Medulla oblongata (tissue), 1 donor: ENCODE measurements at regions not wholly inside any gene's neighbourhood (a gene's known extent, or its start where the extent isn't known, plus 50 kb on each side); places are given as distances from the start of the nearest gene placed in this dataset.

Experiments used
- DNase-seq: peaks from one replicate; pipeline ENCODE4 v3.0.0-alpha.2; 2015; ENCODE audit errors: extremely low spot score

DNA sequence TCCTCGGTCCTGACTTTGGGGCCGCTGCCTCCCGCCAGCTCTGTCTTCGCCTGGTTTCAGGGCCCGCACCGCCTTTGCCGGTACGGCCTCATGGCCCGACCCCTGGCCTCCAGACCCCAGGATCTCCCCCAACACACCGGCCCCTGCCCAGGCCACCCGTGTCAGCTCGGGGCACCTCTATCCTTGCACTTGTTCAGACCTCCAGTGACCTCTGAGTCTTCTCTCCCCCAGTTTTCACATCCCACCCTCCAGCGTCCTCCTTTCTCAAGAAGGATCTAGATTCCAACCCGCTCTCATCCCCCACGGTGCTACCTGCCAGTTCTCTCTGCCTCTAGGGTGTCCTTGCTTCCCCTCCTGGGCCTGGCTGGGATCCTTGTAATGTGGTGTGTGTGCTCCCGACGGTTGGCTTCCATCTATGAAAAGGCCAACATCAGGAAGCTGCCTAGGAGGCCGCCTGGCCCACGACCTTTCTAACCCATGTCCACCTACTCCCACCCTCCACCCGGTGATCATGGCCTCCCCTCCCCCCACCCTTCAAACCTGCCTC, 61.1 kb downstream of the SPATA31C2 start:
- no peak for DNase-seq

DNA sequence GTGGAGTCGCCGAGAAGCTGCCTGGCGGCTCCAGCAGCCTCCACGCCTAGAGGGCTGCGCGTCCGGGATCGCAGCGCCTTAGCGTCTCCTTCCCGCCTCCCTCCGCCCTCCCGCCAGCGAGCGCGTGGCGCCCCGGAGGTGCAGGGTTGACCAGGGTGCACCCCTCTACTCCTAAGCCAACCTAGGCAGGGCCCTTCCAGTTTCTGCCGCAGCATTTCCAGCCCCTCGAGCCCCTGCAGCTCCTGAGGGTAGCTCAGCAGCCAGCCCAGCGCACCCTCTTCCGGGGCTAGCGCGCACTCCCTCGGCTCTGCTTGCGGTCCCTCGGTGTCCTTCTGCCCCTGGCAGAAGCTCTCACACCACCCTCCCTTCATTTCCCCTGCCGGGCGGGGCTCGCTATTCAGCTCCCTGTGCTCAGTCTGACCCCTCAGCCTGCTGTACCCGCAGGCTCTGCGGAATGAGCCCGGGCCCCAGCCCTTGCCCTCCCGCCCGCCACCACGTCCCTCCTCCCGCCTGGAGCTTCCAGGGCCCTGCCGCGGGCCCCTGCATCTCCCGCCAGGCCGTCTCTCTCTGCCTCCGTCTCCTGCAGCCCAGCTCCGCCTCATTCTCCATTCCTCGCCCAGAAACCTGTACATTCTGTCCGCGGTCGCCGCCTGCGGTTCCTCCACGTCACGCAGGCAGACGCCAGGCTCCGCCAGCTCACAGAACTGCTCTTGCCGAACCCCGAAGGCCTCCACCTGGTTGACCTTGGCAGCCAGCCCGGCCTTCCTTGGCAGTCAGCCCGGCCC, 61.8 kb downstream of the SPATA31C2 start:
- DNase-seq: peak; percentile 64

DNA sequence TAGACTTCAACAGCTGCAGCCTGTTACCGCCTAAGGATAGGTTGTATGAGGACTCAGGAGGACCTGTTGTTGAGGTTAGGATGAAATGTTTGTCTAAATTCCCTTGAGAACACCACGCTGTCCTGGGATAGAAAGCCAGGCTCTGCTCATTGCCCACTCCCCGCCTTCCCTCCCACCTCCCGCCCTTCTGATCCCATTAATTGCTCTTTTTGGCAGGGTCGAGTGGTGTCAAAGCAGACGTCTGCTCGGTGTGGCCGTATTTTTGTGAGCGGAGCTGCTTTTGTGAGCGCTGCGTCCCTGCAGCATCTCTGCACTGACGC, 62.3 kb downstream of the SPATA31C2 start:
- DNase-seq: no peak

DNA sequence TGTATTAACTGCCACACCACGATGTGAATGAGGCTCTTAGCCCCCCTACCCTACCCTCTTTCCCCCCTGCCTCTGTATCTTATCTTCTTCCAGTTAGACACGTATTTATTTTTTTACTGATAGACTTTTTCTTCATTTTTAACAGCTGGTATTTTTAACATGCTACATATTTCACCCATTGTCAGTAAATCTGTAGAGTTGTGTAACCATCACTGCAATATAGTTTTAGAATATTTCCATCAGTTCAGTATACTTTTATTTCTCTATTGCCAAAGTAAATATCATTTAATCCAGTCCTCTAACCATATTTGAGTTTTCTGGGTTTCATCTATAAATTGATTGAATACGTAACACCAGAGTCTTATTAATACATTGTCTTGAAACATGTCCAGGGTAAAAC, 62.8 kb downstream of the SPATA31C2 start:
- DNase-seq: no peak

DNA sequence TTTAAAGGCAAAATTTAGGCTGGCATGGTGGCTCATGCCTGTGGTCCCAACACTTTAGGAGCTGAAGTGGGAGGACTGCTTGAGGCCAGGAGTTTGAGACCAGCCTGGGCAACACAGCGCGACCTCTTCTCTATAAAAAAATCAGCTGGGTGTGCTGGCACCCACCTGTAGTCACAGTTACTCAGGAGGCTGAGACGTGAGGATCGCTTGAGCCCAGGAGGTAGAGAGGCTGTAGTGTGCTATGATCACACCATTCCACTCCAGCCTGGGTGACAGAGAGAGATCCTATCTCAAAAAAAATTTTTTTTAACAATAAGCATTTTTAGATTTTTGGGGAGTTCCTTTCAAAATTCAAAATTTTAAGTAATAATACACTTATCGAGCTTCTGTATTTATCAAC, 63.3 kb downstream of the SPATA31C2 start:
- DNase-seq: no peak

DNA sequence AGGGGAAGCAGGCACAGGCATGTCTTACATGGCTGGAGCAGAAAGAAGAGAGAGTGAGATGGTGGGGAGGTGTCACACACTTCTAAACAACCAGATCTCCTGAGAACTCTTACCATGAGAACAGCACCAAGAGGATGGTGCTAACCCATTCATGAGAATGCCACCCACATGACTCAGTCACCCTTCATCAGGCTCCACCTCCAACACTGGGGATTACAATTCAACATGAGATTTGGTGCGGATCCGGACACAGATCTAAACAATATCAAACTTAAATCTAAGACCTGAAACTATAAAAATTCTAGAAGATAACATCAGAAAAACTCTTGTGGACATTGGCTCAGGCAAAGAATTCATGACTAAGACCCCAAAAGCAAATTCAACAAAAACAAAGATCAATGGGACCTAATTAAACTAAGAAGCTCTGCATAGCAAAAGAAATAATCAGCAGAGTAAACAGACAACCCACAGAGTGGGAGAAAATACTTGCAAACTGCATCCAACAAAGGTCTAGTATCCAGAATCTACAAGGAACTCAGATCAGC, 65.4 kb downstream of the SPATA31C2 start:
- no peak for DNase-seq

DNA sequence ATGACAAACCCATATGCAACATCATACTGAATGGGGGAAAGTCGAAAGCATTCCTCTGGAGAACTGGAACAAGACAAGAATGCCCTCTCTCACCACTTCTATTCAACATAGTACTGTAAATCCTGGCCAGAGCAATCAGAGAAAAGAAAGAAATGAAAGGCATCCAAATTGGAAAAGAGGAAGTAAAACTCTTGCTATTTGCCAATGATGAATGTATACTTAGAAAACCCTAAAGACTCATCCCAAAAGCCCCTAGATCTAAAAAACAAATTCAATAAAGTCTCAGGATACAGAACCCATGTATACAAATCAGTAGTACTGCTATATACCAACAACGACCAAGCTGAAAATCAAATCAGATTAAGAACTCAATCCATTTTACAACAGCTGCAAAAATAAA, 66.9 kb downstream of the SPATA31C2 start:
- DNase-seq: no peak

DNA sequence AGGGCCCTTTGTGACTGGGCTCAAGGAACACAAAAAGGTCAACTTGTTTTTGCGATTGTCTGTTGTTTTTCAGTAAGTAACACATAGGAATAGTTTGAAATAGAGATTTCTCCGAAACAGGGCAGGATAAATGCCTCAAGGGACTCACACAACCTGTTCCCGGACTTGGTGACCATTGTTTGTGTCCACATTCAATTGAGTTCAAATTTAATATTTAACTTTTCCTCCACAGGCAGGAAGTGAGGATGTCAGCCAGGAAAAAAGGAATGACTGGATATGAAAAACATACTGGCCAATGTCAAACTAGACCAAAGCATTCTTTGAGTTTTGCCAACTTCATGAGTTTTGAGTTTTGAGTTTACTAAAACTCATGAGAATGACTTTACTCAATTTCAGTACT, 72.7 kb downstream of the SPATA31C2 start:
- no peak for DNase-seq

DNA sequence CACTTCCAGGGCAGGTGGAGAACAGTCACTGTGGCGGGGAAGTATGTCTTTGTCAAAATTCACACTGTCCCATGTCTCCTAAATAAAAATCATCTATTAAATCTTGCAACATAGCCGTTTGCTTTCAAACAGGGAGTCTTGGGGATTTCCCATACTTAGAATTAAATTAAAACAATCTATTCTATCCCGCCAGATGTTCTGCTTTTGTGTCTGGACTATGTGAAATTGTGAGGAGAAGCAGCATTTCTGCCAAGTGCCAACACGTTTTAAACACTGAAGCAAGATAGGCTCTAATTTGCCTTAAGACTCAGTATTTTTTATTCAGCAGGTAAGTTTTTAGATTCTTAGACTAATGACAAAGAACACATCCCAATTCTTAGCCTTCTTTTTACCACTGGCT, 73.7 kb downstream of the SPATA31C2 start:
- DNase-seq: no peak

DNA sequence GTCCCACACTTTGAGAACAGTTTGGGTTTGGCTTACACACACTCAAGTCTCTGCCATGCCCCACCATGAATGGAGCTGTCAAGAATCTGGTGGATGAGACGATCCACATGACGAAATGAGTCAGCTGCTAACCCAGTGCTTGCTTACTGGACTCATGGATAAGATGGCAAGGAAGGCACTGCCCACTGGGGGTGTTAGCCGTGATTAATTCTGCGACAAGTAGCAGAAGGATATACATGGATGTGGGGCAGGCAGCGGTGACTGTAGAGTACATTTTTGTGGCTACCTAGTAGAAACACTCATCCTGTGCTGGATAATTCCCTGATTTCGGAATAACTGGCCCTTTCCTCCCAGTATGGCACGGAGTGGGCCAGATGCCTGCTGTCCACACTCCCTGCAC, 77.5 kb downstream of the SPATA31C2 start:
- no peak for DNase-seq

DNA sequence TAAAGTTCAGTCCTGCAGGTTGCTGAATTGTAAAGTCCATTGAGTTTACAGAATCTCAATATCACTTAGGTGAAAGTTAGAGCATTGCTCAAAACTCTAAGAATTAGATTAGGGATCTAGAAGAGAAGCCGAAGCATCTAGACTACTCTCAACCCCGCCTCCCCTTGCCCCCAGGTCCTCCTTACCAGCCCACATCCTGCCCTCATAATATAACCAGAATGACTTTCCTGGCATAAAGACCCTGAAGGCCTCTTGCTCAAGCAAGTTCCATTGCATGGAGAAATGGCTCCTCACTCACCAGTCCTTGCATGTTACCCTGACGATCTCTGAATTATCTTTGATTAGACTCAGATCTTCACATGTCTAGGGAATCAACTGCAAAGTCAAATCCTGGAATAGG, 78.8 kb downstream of the SPATA31C2 start:
- DNase-seq: no peak

DNA sequence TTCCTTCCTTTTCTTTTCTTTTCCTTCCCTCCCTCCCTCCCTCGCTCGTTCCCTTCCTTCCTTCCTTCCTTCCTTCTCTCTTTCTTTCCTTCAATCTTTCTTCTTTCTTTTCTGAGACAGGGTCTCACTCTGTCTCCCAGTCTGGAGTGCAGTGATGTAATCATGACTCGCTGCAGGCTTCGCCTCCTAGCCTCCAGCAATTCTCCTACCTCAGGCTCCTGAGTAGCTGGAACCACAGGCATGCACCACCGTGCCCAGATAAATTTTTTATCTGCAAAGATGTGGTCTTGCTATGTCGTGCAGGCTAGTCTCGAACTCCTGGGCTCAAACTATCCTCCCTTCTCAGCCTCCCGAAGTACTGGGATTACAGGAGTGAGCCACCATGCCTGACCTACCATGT, 81.4 kb downstream of the SPATA31C2 start:
- no peak for DNase-seq

DNA sequence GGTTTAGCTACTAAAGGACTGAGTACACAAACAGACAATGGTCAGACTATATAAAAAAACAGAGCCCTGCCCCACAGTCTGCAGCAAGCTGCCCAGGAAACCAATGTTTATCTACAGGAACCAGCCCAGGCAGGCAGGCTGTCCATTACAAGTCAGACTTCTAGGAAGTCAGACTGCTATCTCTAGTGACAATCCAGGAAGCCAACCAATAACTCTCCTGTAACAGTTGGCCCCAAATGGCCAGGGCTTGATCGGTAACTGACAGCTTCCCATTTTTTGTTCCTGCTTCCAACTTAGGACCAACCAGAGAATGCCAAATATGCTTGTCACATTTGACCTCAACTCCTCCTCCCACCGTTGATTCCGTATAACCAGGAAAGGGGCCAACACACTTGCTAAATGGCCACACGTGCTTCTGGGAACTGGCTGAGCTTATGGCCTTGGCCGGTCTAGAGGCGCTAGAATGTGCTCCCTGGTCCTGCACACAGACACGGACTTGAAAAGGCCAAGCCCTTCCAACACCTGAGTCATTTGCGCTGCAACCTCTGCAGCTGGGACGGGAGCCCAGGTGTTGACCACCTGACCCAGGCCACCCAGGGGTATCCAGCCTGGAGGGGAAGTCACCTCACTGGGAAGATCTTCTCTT, 79.6 kb upstream of the CDK20 start:
- no peak for DNase-seq

DNA sequence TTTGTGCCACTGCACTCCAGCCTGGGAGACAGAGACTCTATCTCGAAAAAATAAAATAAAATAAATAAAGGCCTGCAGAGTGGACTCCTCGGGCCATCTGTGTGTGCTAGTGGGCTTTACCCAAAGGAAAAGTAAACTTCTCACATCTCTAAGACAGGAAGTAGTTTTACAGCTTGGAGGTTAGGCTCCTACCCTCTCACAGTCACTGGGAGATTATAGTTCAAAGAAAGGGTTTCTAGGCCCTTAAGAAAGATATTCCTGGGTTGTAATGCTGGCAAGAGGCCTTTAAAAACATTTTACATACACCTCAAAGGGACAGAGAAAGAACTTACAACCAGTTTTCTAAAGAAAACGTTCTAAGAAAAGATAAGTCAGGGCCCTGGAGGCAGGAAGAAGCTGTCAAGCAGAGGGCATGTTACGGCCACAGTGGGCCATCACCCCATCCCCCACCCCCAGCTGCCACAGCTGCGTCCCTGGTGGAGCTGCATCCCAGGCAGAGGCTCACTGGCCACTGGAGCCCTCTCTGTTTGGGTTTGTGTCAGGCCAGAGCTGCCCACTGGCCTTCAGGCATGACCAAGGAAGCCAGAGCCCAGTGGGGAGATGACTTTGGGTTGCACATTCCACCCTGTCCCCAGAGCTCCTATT, 78.1 kb upstream of the CDK20 start:
- DNase-seq: no peak

DNA sequence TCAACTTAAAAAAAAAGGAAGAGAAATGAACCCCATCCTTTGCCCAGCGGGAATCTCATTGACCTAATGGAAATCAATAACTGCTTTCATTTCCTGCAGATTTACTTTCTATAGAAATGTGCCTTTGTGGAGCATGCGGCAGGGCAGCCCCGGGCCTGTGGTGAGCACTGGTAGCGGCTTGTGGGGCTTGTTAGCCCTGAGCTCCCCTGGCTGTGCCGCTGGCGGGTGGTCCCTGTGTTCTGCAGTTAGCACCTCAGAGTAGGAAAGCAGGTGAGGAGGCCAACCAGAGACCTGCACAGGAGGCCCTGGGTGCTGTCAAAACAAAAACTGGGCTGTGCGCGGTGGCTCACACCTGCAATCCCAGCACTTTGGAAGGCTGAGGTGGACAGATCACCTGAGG, 76.8 kb upstream of the CDK20 start:
- no peak for DNase-seq

DNA sequence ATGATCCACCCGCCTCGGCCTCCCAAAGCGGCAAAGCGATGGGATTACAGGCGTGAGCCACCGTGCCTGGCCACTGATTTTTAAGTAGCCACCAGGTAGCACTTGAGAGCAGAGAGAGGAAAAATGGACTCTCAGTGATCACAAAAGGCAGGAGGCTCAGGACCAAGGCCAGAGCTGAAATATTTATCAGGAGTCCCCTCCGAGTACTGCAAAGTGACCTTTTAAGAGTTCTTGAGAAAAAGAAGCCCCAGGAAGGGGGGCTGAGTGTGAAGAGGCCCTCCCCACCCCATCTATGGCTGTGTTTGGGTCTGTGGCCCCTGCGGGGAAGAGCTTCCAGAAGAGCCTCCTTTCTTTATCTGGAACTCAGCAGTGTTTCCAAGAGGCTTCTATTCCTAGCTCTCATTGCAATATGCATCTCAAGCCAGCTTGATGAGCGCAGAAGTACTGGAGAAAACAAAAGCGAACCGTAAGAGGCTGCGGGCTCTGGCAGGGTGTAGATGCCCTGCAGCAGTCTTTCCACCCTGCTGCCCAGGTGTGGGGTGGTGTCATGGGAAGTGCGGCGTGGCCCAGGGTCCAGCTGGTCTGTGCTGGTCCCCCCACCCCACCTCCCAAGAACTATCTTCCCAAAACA, 75.5 kb upstream of the CDK20 start:
- DNase-seq: no peak

DNA sequence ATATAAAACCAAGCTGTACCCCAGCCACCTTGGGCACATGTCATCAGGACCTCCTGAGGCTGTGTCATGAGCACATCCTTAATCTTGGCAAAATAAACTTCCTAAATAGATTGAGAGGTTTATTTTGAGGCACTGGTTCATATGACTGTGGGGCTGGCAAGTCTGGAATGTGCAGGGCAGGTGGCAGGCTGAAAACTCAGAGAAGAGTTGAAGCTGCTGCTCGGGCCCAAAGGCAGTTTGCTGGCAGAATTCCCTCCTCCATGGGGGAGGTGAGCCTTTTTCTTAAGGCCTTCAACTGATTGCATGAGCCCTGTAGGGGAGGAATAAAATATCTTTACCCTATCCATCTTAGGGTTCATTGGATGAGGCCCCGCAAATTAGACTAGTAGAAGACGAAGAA, 72.2 kb upstream of the CDK20 start:
- DNase-seq: no peak

DNA sequence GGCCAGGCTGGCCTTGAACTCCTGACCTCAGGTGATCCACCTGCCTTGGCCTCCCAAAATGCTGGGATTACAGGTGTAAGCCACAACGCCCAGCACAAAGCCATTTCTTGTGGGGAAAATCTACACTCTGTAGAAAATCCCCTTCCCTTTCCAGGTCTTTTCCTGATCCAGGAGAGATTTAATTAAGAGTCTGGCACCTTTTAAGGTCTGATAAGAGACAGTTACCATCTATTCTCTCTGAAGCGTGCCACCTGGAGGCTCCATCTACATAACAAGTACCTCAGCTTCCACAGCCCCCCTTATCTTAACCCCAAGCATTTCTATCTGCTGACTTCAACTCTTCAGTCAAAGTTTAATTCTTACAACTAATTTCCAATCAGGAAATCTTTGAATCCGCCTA, 71.4 kb upstream of the CDK20 start:
- DNase-seq: no peak

DNA sequence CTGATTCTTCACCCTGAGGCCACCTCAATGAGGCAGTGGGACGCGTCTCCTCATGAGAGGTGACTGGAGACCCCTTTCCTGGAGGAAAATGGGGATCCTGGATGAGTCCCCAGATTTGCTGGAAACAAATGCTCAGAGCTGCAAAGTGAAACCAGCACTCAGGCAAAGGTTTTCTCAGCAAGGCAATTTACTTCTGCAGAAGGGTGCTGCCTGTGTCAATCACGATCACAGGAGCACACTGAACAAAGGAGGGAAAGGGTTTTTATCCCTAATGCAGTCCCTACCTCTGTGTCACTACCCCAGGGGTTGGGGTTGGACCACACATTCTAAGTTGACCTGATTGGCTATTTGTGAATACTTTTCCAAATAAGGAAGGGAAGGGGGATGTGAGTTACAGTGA, 69.9 kb upstream of the CDK20 start:
- no peak for DNase-seq

DNA sequence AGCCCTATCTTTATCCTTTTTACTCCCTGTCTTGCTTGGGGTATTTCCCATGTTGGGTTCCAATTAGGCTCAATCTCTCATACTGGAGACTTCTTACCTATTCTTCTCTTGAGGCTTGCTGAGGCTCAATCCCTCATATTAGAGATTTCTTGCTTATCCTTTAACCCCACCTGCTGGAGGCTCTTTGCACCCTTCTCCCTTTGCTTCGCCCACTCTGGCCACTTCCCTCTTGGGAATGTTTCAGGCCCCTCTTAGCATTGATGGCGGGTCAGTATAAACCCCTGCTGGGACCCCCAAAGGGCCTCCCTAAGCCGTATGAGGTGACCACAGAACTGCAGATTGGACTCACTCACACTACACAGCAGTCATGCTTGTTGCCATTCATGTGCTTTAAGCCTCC, 69.3 kb upstream of the CDK20 start:
- DNase-seq: no peak

DNA sequence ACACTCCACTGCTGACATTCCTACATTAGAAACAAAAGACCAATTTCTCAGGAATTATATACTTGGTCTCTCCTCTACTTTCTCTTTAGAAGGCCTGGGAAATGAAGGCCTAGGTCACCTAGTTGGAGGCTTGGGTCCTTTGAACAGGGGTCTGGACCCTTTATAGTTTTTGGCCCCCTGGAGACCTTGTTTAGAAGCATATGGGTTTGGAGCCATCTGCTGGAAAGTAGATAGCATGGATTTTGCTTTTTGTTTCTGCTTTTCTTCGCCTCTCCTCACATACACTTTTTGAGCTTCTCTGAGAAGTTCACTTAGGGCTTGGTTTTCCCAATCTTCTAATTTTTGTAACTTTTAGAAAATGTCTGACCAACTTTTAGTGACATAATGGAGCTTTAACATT, 67.1 kb upstream of the CDK20 start:
- DNase-seq: peak; percentile 4

DNA sequence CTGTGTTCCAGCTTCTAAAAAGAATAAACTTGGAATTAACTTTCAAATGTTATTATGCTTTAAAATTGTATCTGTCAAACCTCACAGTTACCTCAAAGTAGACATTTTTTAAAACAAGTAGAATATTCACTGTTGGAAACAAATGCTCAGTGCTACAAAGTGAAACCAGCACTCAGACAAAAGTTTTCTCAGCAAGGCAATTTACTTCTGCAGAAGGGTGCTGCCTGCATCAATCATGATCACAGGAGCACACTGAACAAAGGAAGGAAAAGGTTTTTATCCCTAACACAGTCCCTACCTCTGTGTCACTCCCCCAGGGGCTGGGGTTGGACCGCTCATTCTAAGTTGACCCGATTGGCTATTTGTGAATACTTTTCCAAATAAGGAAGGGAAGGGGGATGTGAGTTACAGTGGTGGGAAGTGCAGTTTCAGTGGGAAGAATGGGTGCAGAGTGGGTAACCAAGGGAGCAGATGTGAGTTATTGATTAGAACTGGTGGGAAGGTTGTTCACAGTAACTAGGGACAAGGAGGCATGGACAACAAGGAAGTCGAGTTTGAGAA, 63.0 kb upstream of the CDK20 start:
- no peak for DNase-seq
